ENCODE measurements at regions not wholly inside any gene's neighbourhood (a gene's known extent, or its start where the extent isn't known, plus 50 kb on each side); places are given as distances from the start of the nearest gene placed in this dataset.

GRCh38 chr7:25652366-25652765, 424.1 kb upstream of the NPVF start:
- no peak for TF ChIP-seq CTCF (IDR thresholded peaks at IDR 0.05; ENCODE audit: low read depth, low read length)
- no peak for TF ChIP-seq EZH2phosphoT487 (IDR thresholded peaks at IDR 0.05; ENCODE audit: low read depth)

Measured in OCI-LY3 (cell line).